ENCODE measurements at regions not wholly inside any gene's neighbourhood (a gene's known extent, or its start where the extent isn't known, plus 50 kb on each side); places are given as distances from the start of the nearest gene placed in this dataset.

GRCh38 chr5:155935723-155936122 is 391.2 kb upstream of the SGCD start:
- no peak for DNase-seq

- DNase-seq = no peak
Observed at GRCh38 chr5:155936520-155937406, 390.2 kb upstream of the SGCD start.

GRCh38 chr5:155938051-155938450 is 388.9 kb upstream of the SGCD start:
- no peak for DNase-seq

GRCh38 chr5:155941340-155941739 is 385.6 kb upstream of the SGCD start:
- no peak for DNase-seq

- peak; percentile 58 for DNase-seq
Observed at GRCh38 chr5:155943516-155944407, 383.2 kb upstream of the SGCD start.

- no peak for DNase-seq
Observed at GRCh38 chr5:155947394-155948062, 379.4 kb upstream of the SGCD start.

- DNase-seq = no peak
Observed at GRCh38 chr5:155948576-155948975, 378.4 kb upstream of the SGCD start.

GRCh38 chr5:155952486-155953089 is 374.4 kb upstream of the SGCD start:
- no peak for DNase-seq

GRCh38 chr5:155953335-155953734 is 373.6 kb upstream of the SGCD start:
- DNase-seq = no peak

GRCh38 chr5:155954701-155955445 is 372.1 kb upstream of the SGCD start:
- DNase-seq = no peak

- no peak for DNase-seq
Observed at GRCh38 chr5:155957884-155958283, 369.1 kb upstream of the SGCD start.

GRCh38 chr5:155959082-155959481 is 367.9 kb upstream of the SGCD start:
- DNase-seq = no peak

GRCh38 chr5:155960177-155960576 is 366.8 kb upstream of the SGCD start:
- no peak for DNase-seq

- no peak for DNase-seq
Observed at GRCh38 chr5:155969537-155969936, 357.4 kb upstream of the SGCD start.

- DNase-seq = no peak
Observed at GRCh38 chr5:155974369-155974768, 352.6 kb upstream of the SGCD start.

- no peak for DNase-seq
Observed at GRCh38 chr5:155978850-155979249, 348.1 kb upstream of the SGCD start.

GRCh38 chr5:155982354-155982753 is 344.6 kb upstream of the SGCD start:
- DNase-seq = no peak

- DNase-seq = no peak
Observed at GRCh38 chr5:155983954-155984353, 343.0 kb upstream of the SGCD start.

GRCh38 chr5:155987265-155987810 is 339.6 kb upstream of the SGCD start:
- DNase-seq = no peak

GRCh38 chr5:155989879-155990278 is 337.1 kb upstream of the SGCD start:
- DNase-seq = no peak

GRCh38 chr5:155996123-155996522 is 330.8 kb upstream of the SGCD start:
- no peak for DNase-seq

GRCh38 chr5:155998257-155998656 is 328.7 kb upstream of the SGCD start:
- no peak for DNase-seq

Measured in hematopoietic multipotent progenitor cell treated with erythropoietin and hydrocortisone succinate and interleukin-3 and kit ligand, for 4 days (in vitro differentiated cells).